WTC11 (cell line): ENCODE measurements at regions not wholly inside any gene's neighbourhood (a gene's known extent, or its start where the extent isn't known, plus 50 kb on each side); places are given as distances from the start of the nearest gene placed in this dataset.

Source experiments
- ATAC-seq: fragments of 200-7000 bp; cut with Tn5 transposase; 2 replicates; pipeline ENCODE4 v1.10.0; 2021; ENCODE audit warnings: mild to moderate bottlenecking, moderate library complexity
- CTCF ChIA-PET: fragments of 300-600 bp; sonication (Branson Sonifier 250); formaldehyde crosslinking; loops from one replicate; lab custom pipeline; 2021; ENCODE audit warnings: antibody characterized with exemption; lab: Charles Lee
- POLR2A ChIA-PET: fragments of 350-600 bp; sonication (Branson Sonifier 250); formaldehyde crosslinking; loops from one replicate; lab custom pipeline; 2021; ENCODE audit warnings: antibody characterized with exemption; lab: Charles Lee
- DNase-seq: peaks from one replicate; pipeline ENCODE4 v3.0.0; 2021; ENCODE audit warnings: low spot score
- H3K27ac Mint-ChIP-seq: 2 replicates; pipeline ENCODE4 v1.8.0; 2021; ENCODE audit warnings: mixed read lengths
- H3K27me3 Mint-ChIP-seq: 2 replicates; pipeline ENCODE4 v1.8.0; 2021; ENCODE audit warnings: low read depth, mild to moderate bottlenecking, moderate library complexity, mixed read lengths
- H3K36me3 Mint-ChIP-seq: 2 replicates; pipeline ENCODE4 v1.8.0; 2021; ENCODE audit warnings: mixed read lengths
- H3K4me1 Mint-ChIP-seq: 2 replicates; pipeline ENCODE4 v1.8.0; 2022; ENCODE audit warnings: mixed read lengths
- H3K4me3 Mint-ChIP-seq: 2 replicates; pipeline ENCODE4 v1.8.0; 2021; ENCODE audit warnings: mild to moderate bottlenecking, moderate library complexity, mixed read lengths
- H3K9me3 Mint-ChIP-seq: 2 replicates; pipeline ENCODE4 v1.8.0; 2021; ENCODE audit warnings: mixed read lengths
- ATF6 ChIP-seq: sonication (generic); formaldehyde crosslinking; IDR thresholded peaks from 2 replicates; pipeline ENCODE4 v1.8.1; 2023; ENCODE audit warnings: mild to moderate bottlenecking, missing genetic modification reagents
- CDX4 ChIP-seq: fragments of 250-450 bp; sonication (Bioruptor Pico); IDR thresholded peaks from 2 replicates; pipeline ENCODE4 v1.9.0; 2021; ENCODE audit warnings: moderate library complexity, mild to moderate bottlenecking, inconsistent platforms, borderline replicate concordance
- CREM ChIP-seq: sonication (generic); formaldehyde crosslinking; IDR thresholded peaks from 2 replicates; pipeline ENCODE4 v1.8.1; 2022; ENCODE audit warnings: mild to moderate bottlenecking, missing genetic modification reagents, moderate library complexity
- CTCF ChIP-seq: fragments of 200-600 bp; IDR thresholded peaks from 2 replicates; pipeline ENCODE4 v1.8.0; 2022; ENCODE audit warnings: antibody characterized with exemption
- E2F5 ChIP-seq: sonication (generic); formaldehyde crosslinking; IDR thresholded peaks from 2 replicates; pipeline ENCODE4 v1.8.1; 2022; ENCODE audit warnings: mild to moderate bottlenecking, moderate library complexity, missing genetic modification reagents
- EMX1 ChIP-seq: fragments of 250-450 bp; sonication (Bioruptor Pico); IDR thresholded peaks from 2 replicates; pipeline ENCODE4 v1.8.0; 2021; ENCODE audit warnings: mild to moderate bottlenecking
- FOXK1 ChIP-seq: sonication (generic); formaldehyde crosslinking; IDR thresholded peaks from 2 replicates; pipeline ENCODE4 v1.8.0; 2022; ENCODE audit warnings: mild to moderate bottlenecking, moderate library complexity, missing genetic modification reagents
- FOXP4 ChIP-seq: sonication (generic); formaldehyde crosslinking; IDR thresholded peaks from 2 replicates; pipeline ENCODE4 v1.8.0; 2022; ENCODE audit warnings: mild to moderate bottlenecking, missing genetic modification reagents
- GABPB1 ChIP-seq: sonication (generic); formaldehyde crosslinking; IDR thresholded peaks from 2 replicates; pipeline ENCODE4 v1.8.1; 2023; ENCODE audit warnings: mild to moderate bottlenecking, missing genetic modification reagents
- KAT7 ChIP-seq: sonication (generic); formaldehyde crosslinking; IDR thresholded peaks from 2 replicates; pipeline ENCODE4 v1.8.1; 2023; ENCODE audit warnings: missing genetic modification reagents, mild to moderate bottlenecking, borderline replicate concordance
- MAX ChIP-seq: sonication (generic); formaldehyde crosslinking; IDR thresholded peaks from 2 replicates; pipeline ENCODE4 v1.8.0; 2022; ENCODE audit warnings: mild to moderate bottlenecking, missing genetic modification reagents
- NR1H2 ChIP-seq: sonication (generic); formaldehyde crosslinking; IDR thresholded peaks from 2 replicates; pipeline ENCODE4 v1.9.0; 2021; ENCODE audit warnings: mild to moderate bottlenecking, moderate library complexity, missing genetic modification reagents
- RORB ChIP-seq: fragments of 250-450 bp; sonication (Bioruptor Pico); IDR thresholded peaks from 2 replicates; pipeline ENCODE4 v1.9.0; 2021; ENCODE audit warnings: mild to moderate bottlenecking
- ZBTB43 ChIP-seq: sonication (generic); formaldehyde crosslinking; IDR thresholded peaks from 2 replicates; pipeline ENCODE4 v1.8.1; 2023; ENCODE audit warnings: mild to moderate bottlenecking, missing genetic modification reagents
- ZMAT4 ChIP-seq: fragments of 250-450 bp; sonication (Bioruptor Pico); IDR thresholded peaks from 2 replicates; pipeline ENCODE4 v1.9.0; 2021; ENCODE audit warnings: mild to moderate bottlenecking
- ZNF138 ChIP-seq: sonication (generic); formaldehyde crosslinking; conservative IDR thresholded peaks from 2 replicates; pipeline ENCODE4 v1.8.1; 2022; ENCODE audit warnings: mild to moderate bottlenecking, moderate library complexity, missing genetic modification reagents
- ZNF232 ChIP-seq: sonication (generic); formaldehyde crosslinking; IDR thresholded peaks from 2 replicates; pipeline ENCODE4 v1.8.0; 2022; ENCODE audit warnings: mild to moderate bottlenecking, missing genetic modification reagents
- ZNF423 ChIP-seq: fragments of 250-450 bp; sonication (Bioruptor Pico); IDR thresholded peaks from 2 replicates; pipeline ENCODE4 v2.1.2; 2022; ENCODE audit warnings: mild to moderate bottlenecking, moderate library complexity
- ZNF532 ChIP-seq: fragments of 250-450 bp; sonication (Bioruptor Pico); IDR thresholded peaks from 2 replicates; pipeline ENCODE4 v1.9.0; 2021; ENCODE audit warnings: mild to moderate bottlenecking, borderline replicate concordance
- ZNF671 ChIP-seq: fragments of 250-450 bp; sonication (Bioruptor Pico); IDR thresholded peaks from 2 replicates; pipeline ENCODE4 v1.8.0; 2021; ENCODE audit warnings: mild to moderate bottlenecking

- CTCF ChIA-PET, result no interaction called here
These were observed 769.5 kb upstream of the CDH2 start for GRCh38 chr18:28946471-28946870.

GRCh38 chr18:28922936-28923335 is 746.0 kb upstream of the CDH2 start:
- CTCF ChIA-PET, result no interaction called here
- no peaks in the 10 kb centered on the region for H3K27me3 Mint-ChIP-seq
- TF ChIP-seq CDX4 (CRISPR knock-in tag), result no peak
- TF ChIP-seq GABPB1, result no peak
- no peak for TF ChIP-seq ZNF423 (CRISPR knock-in tag)
- TF ChIP-seq ZNF138 (CRISPR knock-in tag), result no peak
- TF ChIP-seq E2F5 (CRISPR knock-in tag), result no peak
- TF ChIP-seq, all 79 proteins: peak for 0
- Mint-ChIP-seq H3K4me3 (no peak overlapping the region), H3K9me3 (peaks cover 9% of the 10 kb centered on the region), H3K36me3 (no peaks in the 10 kb centered on the region; the same call in 1 of the 2 replicates), H3K4me1 (peaks cover 7% of the 10 kb centered on the region), H3K27ac (no peak overlapping the region)
- DNase-seq, result no peak
- ATAC-seq, result no peak
- POLR2A ChIA-PET, result no interaction called here

More at GRCh38 chr18:28946471-28946870, 769.5 kb upstream of the CDH2 start:
- no peaks in the 10 kb centered on the region for H3K27me3 Mint-ChIP-seq
- POLR2A ChIA-PET, result no interaction called here
- no peak overlapping the region for H3K27ac Mint-ChIP-seq
- no peak for ATAC-seq
- no peak for DNase-seq
- TF ChIP-seq FOXK1 (CRISPR knock-in tag) (no peak), ZNF532 (CRISPR knock-in tag) (no peak), NR1H2 (no peak), ZNF671 (CRISPR knock-in tag) (no peak), MAX (CRISPR knock-in tag) (no peak), ATF6 (CRISPR knock-in tag) (no peak), RORB (no peak), ZNF232 (no peak), KAT7 (no peak), EMX1 (CRISPR knock-in tag) (no peak)
- no peaks in the 10 kb centered on the region for H3K4me1 Mint-ChIP-seq
- no peak overlapping the region for H3K4me3 Mint-ChIP-seq
- H3K36me3 Mint-ChIP-seq, result peaks cover 13% of the 10 kb centered on the region
- H3K9me3 Mint-ChIP-seq, result peaks cover 17% of the 10 kb centered on the region

GRCh38 chr18:28916456-28916855 is 739.5 kb upstream of the CDH2 start:
- Mint-ChIP-seq H3K9me3 (peaks cover 28% of the 10 kb centered on the region), H3K27me3 (no peaks in the 10 kb centered on the region; the same call in 1 of the 2 replicates), H3K4me3 (no peak overlapping the region), H3K4me1 (peaks cover 20% of the 10 kb centered on the region), H3K27ac (no peak overlapping the region), H3K36me3 (peaks cover 8% of the 10 kb centered on the region)
- ChIA-PET CTCF (no interaction called here), POLR2A (no interaction called here)
- DNase-seq (no peak), ATAC-seq (no peak)
- no peak for TF ChIP-seq CTCF
- no peak for TF ChIP-seq FOXP4 (CRISPR knock-in tag)
- no peak for TF ChIP-seq ZBTB43 (CRISPR knock-in tag)
- TF ChIP-seq CREM (CRISPR knock-in tag), result no peak
- no peak for TF ChIP-seq ZMAT4 (CRISPR knock-in tag)
